ENCODE measurements at regions not wholly inside any gene's neighbourhood (a gene's known extent, or its start where the extent isn't known, plus 50 kb on each side); places are given as distances from the start of the nearest gene placed in this dataset.
A peak's percentile ranks its signal among the peaks of the same experiment; 100 is the strongest.

DNA sequence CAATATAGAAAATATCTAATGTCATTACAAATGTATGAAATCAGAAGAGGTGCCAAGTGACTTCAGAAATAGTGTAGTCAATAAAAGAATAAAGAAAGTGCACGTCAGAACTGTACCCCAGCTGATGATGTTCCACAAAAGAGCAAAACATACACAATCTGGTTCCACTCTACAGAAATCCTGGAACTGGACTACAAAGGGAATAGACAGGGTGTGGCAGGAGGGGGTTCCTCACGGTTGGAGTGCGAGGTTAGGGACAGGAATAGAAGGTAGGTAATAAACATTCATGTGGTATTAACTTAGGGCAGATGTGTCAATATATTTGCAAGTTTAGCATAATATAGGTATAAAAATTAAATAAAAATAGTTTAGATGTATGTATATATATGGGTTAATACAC, 103.3 kb upstream of the GOLGA6L6 start:
- no peak overlapping the region for H3K4me3 ChIP-seq (replicated peaks in 1 of 3; ENCODE audit: low read depth in 2 of 3, low read length in 3 of 3)
- no peaks in the 10 kb centered on the region for H4K20me1 ChIP-seq (ENCODE audit: insufficient read depth, low read length)
- no peak overlapping the region for H2AFZ ChIP-seq (ENCODE audit: insufficient read depth, low read depth, low read length, poor library complexity, severe bottlenecking)
- Mint-ChIP-seq H3K36me3 (no peaks in the 10 kb centered on the region), H3K4me1 (peaks cover 4% of the 10 kb centered on the region), H3K27me3 (ENCODE audit: low read depth in 3 of 3) (peaks cover 0 to 2% (median 0%) of the 10 kb centered on the region in 3 donors), H3K9me3 (no peaks in the 10 kb centered on the region), H3K4me3 (no peak overlapping the region), H3K27ac (no peak overlapping the region)
- no peaks in the 10 kb centered on the region for H3K36me3 ChIP-seq (replicated peaks in 1 of 2; ENCODE audit: control insufficient read depth in 1 of 2, insufficient read depth in 2 of 2, low read length in 2 of 2)
- peaks cover 10 to 22% of the 10 kb centered on the region in 2 donors for H3K4me1 ChIP-seq (ENCODE audit: control insufficient read depth in 1 of 2, insufficient read depth in 2 of 2, low read length in 2 of 2)
- intact Hi-C loops (cut with micrococcal nuclease): no loop called here
- no peak for DNase-seq
- 80% methylated on average over 1 of the region's 3 CpGs for WGBS (ENCODE audit: insufficient coverage)
- H3K9me3 ChIP-seq (replicated peaks in 1 of 2; ENCODE audit: control insufficient read depth in 1 of 2, insufficient read depth in 1 of 2, low read length in 2 of 2): no peaks in the 10 kb centered on the region
- TF ChIP-seq, protein P1, sequence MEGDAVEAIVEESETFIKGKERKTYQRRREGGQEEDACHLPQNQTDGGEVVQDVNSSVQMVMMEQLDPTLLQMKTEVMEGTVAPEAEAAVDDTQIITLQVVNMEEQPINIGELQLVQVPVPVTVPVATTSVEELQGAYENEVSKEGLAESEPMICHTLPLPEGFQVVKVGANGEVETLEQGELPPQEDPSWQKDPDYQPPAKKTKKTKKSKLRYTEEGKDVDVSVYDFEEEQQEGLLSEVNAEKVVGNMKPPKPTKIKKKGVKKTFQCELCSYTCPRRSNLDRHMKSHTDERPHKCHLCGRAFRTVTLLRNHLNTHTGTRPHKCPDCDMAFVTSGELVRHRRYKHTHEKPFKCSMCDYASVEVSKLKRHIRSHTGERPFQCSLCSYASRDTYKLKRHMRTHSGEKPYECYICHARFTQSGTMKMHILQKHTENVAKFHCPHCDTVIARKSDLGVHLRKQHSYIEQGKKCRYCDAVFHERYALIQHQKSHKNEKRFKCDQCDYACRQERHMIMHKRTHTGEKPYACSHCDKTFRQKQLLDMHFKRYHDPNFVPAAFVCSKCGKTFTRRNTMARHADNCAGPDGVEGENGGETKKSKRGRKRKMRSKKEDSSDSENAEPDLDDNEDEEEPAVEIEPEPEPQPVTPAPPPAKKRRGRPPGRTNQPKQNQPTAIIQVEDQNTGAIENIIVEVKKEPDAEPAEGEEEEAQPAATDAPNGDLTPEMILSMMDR (IDR thresholded peaks at IDR 0.05): no peak
- H3K27ac ChIP-seq (ENCODE audit: low read depth in 1 of 2, low read length in 2 of 2): no peak overlapping the region
- no peaks in the 10 kb centered on the region for H3K79me2 ChIP-seq (ENCODE audit: insufficient read depth, low read length)
- H3K27me3 ChIP-seq (ENCODE audit: control insufficient read depth in 2 of 2, insufficient read depth in 2 of 2, low read length in 2 of 2): no peaks in the 10 kb centered on the region
- no peak overlapping the region for H3K9ac ChIP-seq (ENCODE audit: insufficient read depth, low read length, poor library complexity, severe bottlenecking)
- H3K4me2 ChIP-seq (replicated peaks; ENCODE audit: extremely low read depth, low read length, poor library complexity, severe bottlenecking): no peak overlapping the region

DNA sequence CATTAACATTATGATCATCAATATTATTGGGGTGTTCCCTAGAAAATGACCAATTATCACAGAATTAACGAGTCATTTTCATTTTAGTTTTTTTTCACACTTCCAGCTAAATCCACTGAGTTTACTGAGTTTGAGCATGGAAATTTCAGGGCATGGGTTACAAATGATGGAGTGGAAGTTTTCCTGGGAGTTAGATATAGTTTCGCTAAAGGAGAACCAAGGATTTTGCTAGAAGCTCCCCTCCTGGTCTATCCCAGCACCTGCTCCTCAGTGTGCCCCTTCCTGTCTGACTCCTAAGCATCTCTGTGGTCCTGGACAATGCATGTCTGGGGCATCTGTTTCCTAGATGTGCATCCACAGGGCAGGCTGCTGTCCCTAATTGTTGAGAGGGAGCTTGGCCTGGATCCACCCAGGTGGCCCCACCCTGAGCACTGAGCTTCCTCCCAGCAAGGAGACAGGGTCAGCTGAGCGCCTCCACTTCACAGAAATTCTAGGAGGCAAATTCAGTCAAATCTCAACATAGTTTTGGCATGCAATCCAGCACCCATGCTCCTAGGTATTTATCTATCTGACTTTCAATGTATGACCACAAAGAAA, 102.3 kb upstream of the GOLGA6L6 start:
- Histone ChIP-seq H3K9ac (ENCODE audit: insufficient read depth, low read length, poor library complexity, severe bottlenecking) (no peak overlapping the region), H3K4me1 (ENCODE audit: control insufficient read depth in 1 of 2, insufficient read depth in 2 of 2, low read length in 2 of 2) (peaks cover 10 to 16% of the 10 kb centered on the region in 2 donors), H3K27me3 (ENCODE audit: control insufficient read depth in 2 of 2, insufficient read depth in 2 of 2, low read length in 2 of 2) (no peaks in the 10 kb centered on the region), H2AFZ (ENCODE audit: insufficient read depth, low read depth, low read length, poor library complexity, severe bottlenecking) (no peak overlapping the region), H3K27ac (ENCODE audit: low read depth in 1 of 2, low read length in 2 of 2) (no peak overlapping the region), H3K4me2 (replicated peaks; ENCODE audit: extremely low read depth, low read length, poor library complexity, severe bottlenecking) (no peak overlapping the region), H3K4me3 (replicated peaks in 1 of 3; ENCODE audit: low read depth in 2 of 3, low read length in 3 of 3) (no peak overlapping the region), H3K36me3 (replicated peaks in 1 of 2; ENCODE audit: control insufficient read depth in 1 of 2, insufficient read depth in 2 of 2, low read length in 2 of 2) (no peaks in the 10 kb centered on the region), H3K79me2 (ENCODE audit: insufficient read depth, low read length) (no peaks in the 10 kb centered on the region), H4K20me1 (ENCODE audit: insufficient read depth, low read length) (no peaks in the 10 kb centered on the region), H3K9me3 (replicated peaks in 1 of 2; ENCODE audit: control insufficient read depth in 1 of 2, insufficient read depth in 1 of 2, low read length in 2 of 2) (no peaks in the 10 kb centered on the region)
- Mint-ChIP-seq H3K9me3 (no peaks in the 10 kb centered on the region), H3K27me3 (ENCODE audit: low read depth in 3 of 3) (peaks cover 0 to 2% (median 0%) of the 10 kb centered on the region in 3 donors), H3K27ac (no peak overlapping the region), H3K36me3 (no peaks in the 10 kb centered on the region), H3K4me1 (no peaks in the 10 kb centered on the region), H3K4me3 (no peak overlapping the region)
- 87% methylated on average over 2 of the region's 3 CpGs for WGBS (ENCODE audit: insufficient coverage)
- peak in 1 of 3 donors; percentile 14 for DNase-seq
- intact Hi-C loops (cut with micrococcal nuclease): no loop called here
- TF ChIP-seq, protein P1 (IDR thresholded peaks at IDR 0.05): no peak
